GM23248 (cell line): ENCODE measurements at regions not wholly inside any gene's neighbourhood (a gene's known extent, or its start where the extent isn't known, plus 50 kb on each side); places are given as distances from the start of the nearest gene placed in this dataset.

Experiments
- EZH2 ChIP-seq: fragments of 200-600 bp; sonication (generic); IDR thresholded peaks from 2 replicates; pipeline ENCODE4 v1.6.1; 2018; ENCODE audit warnings: antibody characterized with exemption, mild to moderate bottlenecking; ENCODE audit not compliant: insufficient read depth, poor library complexity, severe bottlenecking
- EZH2phosphoT487 ChIP-seq: fragments of 200-600 bp; sonication (generic); IDR thresholded peaks from 2 replicates; pipeline ENCODE4 v1.6.1; 2018; ENCODE audit warnings: antibody characterized with exemption, moderate library complexity, mild to moderate bottlenecking, low read depth; ENCODE audit not compliant: insufficient read depth

GRCh38 chr2:56130463-56131070 lies 53.2 kb upstream of the CCDC85A start:
- TF ChIP-seq EZH2 (no peak), EZH2phosphoT487 (no peak)
